HG02973 (cell line): ENCODE measurements at regions not wholly inside any gene's neighbourhood (a gene's known extent, or its start where the extent isn't known, plus 50 kb on each side); places are given as distances from the start of the nearest gene placed in this dataset.
"Not testable (repeated sequence)": the region's sequence is repeated elsewhere in the genome, so short reads cannot be mapped to it uniquely, and the experiment has no call there.

ENCODE experiments used
- ATAC-seq: cut with Tn5 transposase; IDR thresholded peaks from one replicate; pipeline ENCODE4 v1.9.1; 2021; ENCODE audit warnings: moderate library complexity; ENCODE audit not compliant: unreplicated experiment

- ATAC-seq, result no peak
Observed at GRCh38 chr1:30368651-30369240, 354.6 kb downstream of the MATN1 start.

GRCh38 chr1:30366911-30367310, 356.5 kb downstream of the MATN1 start:
- no peak for ATAC-seq

DNA sequence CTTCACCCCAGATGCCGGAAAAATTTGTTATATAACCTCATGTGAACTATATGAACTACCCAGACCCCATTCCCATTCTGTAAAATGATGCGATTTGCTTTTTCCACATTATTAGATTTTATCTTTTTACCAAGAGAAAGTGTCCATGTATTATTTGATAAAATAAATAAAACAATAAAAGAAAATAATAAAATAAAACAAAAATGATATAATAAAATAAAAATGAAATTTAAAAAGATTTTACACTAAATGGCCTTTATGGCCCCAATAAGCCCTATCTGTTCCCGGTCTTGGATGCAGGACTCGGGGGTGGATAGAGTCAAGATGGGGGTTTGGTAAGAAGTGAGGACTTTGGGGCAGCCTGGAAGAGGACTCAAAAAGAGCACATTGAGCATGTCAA, 357.2 kb downstream of the MATN1 start:
- no peak for ATAC-seq

GRCh38 chr1:30365596-30365995, 357.8 kb downstream of the MATN1 start:
- ATAC-seq, result no peak

DNA sequence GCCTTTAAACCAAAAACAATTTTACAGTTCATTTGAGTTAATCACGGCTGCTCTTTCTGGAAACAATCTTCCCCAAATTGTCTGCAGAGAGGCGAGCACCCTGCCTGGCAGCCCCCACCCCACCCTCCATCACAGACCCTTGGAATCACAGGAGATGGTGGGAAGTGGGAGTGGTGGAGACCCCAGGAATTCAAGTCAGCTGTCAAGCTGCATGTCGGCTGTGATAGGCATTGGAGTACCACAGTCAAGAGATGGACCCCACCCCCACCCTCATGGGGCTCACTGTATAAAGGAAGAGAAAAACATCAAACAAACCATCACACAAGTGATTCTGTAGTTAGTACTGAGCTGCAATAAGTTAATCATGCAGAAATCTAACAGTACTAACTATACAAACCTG, 360.4 kb downstream of the MATN1 start:
- ATAC-seq, result no peak

DNA sequence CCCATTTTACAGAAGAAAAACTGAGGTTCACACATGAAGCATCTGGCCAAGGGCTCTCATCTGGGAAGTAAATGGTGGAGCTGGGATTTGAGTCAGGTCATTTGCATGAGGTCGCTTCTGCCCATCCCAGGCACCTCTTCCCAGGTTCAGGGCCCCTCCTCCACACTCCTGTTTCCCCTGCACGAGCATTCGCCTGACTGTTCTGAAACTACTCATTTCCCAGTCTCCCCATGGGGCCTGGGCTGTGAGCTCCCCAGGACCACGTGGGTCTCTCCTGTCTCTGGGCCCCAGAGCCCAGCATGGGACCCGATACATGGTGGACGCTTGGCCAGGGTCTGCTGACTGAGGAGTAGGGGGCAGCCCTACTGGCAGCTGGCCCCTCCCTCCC, 360.8 kb downstream of the MATN1 start:
- ATAC-seq, result no peak

DNA sequence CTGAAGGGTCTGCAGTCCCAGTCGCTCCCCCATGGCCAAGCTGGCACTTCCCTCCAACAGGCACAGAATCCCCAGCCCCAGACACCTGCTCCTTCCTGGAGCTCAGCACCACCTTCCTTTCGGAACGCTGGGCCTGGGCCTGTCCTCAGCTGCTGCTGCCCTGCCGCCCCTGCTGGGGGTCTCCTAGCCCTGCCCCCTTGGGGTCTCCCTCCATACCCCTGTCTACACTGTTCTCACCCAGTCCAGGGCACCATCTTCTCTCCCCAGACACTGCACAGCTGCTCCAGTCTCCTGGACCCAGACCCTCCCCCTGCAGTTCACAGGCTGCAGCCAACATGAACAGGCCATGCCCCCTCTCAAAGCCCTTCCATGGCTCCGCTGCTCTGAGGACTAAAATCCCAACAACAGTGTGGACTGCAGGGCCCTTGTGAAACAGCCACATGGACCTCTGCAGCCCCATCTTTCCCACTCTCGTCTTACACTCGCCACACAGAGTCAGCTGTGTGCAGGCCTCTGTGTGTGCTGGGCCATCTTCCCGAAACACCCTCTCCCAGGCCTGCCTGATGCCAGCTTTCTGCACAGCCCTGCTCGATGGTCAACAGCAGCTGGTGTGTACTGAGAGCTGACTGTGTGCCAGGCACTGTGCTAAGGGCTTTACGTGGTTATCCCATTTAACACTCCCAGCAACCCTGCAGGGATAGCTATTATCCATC, 361.3 kb downstream of the MATN1 start:
- ATAC-seq, result not testable (repeated sequence)

GRCh38 chr1:30360753-30361152, 362.6 kb downstream of the MATN1 start:
- no peak for ATAC-seq

GRCh38 chr1:30360281-30360680, 363.1 kb downstream of the MATN1 start:
- no peak for ATAC-seq

DNA sequence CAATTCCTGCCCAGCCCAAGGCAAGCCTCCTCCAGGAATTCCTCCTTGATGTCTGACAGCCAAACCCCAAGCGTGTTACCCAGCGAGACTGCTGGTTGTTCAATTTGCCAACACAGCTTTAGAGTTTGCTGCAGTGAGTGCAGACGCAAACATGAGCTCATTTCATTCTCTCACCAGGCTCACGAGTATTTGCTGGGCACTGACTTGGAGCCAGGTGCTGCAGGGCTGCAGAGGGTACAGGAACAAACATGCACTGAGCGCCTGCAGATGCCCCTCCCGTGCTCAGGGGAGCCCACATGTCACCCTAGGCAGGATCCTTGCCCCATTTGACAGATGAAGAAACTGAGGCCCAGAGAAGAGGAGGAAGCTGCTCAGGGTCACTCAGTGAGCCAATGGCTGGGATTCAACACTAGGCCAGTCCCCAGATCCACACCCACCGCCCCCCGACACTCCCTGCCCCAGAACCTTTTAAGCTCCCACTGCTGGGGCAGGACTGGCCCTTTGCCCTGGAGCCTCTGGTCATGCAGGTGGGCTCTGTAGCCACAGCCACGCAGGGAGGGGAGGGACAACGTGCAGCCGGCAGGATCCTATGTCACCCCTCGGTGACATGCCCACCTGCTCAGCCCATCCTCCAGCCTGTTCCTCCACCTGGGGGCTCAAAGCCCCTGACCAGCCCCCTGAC, 363.7 kb downstream of the MATN1 start:
- ATAC-seq, result no peak

- ATAC-seq, result no peak
Observed at GRCh38 chr1:30358500-30358899, 364.9 kb downstream of the MATN1 start.

DNA sequence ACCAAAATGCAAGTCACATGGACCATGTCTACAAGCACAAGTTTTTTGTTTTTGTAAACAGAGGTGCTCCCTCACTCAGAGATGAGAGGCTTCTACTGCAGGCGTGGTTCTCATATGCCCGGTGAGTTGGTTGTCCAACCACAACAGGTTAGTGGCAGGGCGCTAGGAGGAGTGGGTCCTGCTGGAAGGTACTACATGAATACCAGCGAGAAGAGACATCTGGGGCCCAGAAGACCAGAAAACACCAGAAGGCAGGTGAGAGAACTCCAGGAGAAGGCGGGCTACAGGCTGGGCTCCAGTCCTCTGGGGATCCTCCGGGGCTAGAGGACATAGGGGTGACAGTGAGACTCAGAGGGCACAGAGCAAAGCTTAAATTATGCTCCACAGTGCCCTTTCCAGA, 366.5 kb downstream of the MATN1 start:
- ATAC-seq, result no peak

DNA sequence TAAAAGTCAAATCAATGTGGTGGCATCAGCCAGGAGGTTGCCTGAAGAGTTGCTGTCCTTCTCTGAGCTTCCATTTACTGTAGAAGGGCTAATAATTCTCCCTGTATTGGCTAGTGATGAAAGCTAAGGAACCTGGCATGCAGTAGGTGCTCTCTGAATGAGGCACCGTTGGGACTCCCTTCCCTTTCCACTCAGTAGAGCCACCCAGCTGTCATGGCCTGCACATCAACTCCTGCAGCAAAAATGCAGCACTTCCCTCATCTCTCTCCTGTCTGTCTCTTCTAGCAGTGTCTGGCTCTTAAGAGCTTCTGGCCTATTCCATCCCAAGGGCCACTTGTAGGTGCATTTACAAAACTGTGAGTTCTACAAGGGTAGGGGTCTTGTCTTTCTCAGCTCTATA, 369.0 kb downstream of the MATN1 start:
- no peak for ATAC-seq

- no peak for ATAC-seq
Observed at GRCh38 chr1:30353637-30354036, 369.7 kb downstream of the MATN1 start.

DNA sequence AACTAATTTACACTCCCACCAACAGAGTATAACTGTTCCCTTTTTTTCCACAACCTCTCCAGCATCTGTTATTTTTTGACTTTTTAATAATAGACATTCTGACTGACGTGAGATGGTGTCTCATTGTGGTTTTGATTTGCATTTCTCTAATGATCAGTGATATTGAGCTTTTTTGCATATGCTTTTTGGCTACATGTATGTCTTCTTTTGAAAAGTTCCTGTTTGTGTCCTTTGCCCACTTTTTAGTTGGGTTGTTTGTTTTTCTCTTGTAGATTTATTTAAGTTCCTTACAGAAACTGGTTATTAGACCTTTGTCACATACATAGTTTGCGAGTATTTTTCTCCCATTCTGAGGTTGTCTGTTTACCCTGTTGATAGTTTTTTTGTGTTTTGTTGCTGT, 375.2 kb downstream of the MATN1 start:
- ATAC-seq, result no peak

GRCh38 chr1:30345491-30346130, 377.8 kb downstream of the MATN1 start:
- ATAC-seq, result no peak

- ATAC-seq, result no peak
Observed at GRCh38 chr1:30343562-30343961, 379.8 kb downstream of the MATN1 start.

GRCh38 chr1:30342535-30343141, 380.7 kb downstream of the MATN1 start:
- ATAC-seq, result no peak

DNA sequence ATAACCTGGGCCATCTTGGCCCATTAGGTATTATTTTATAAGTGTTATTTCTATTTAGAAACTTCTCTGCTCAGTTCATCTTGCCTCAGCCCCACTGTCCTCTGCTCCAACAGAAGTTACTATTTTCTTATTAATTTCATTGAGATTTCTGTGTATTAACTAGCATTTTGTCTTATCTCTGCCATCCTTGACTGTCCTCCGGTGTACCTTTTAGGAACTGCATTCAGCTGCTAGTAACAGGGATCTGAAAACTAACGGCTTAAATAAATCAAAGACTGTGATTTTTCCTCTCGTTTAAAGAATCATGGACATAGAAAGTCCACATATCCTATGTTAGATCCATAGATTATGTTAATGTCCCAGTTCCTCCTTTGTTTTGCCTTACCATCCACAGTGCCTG, 382.5 kb downstream of the MATN1 start:
- ATAC-seq, result no peak

GRCh38 chr1:30339866-30340265, 383.5 kb downstream of the MATN1 start:
- no peak for ATAC-seq

- no peak for ATAC-seq
Observed at GRCh38 chr1:30338765-30339164, 384.6 kb downstream of the MATN1 start.

- no peak for ATAC-seq
Observed at GRCh38 chr1:30337324-30337620, 386.1 kb downstream of the MATN1 start.
